Osteoblast (primary cell): ENCODE measurements at regions not wholly inside any gene's neighbourhood (a gene's known extent, or its start where the extent isn't known, plus 50 kb on each side); places are given as distances from the start of the nearest gene placed in this dataset.

Experiments used
- DNase-seq: peaks from one replicate; pipeline ENCODE4 v3.0.0; 2011; ENCODE audit warnings: low spot score, mixed read lengths; ENCODE audit not compliant: insufficient read length; ENCODE audit errors: missing footprints
- H2AFZ ChIP-seq: 2 replicates; pipeline ENCODE4 v1.6.0; 2011; ENCODE audit warnings: mild to moderate bottlenecking, low read length
- H3K27ac ChIP-seq: 2 replicates; pipeline ENCODE4 v1.5.1; 2011; ENCODE audit warnings: mild to moderate bottlenecking, low read depth, low read length, moderate library complexity
- H3K27me3 ChIP-seq: 2 replicates; pipeline ENCODE4 v1.6.0; 2012; ENCODE audit warnings: mild to moderate bottlenecking, control low read depth, inconsistent platforms, low read length, moderate library complexity; ENCODE audit not compliant: insufficient read depth
- H3K36me3 ChIP-seq: 2 replicates; pipeline ENCODE4 v1.5.1; 2011; ENCODE audit warnings: mild to moderate bottlenecking, low read length, control low read depth, moderate library complexity; ENCODE audit not compliant: insufficient read depth
- H3K4me1 ChIP-seq: 2 replicates; pipeline ENCODE4 v1.5.1; 2011; ENCODE audit warnings: mild to moderate bottlenecking, low read length, control low read depth, moderate library complexity; ENCODE audit not compliant: insufficient read depth
- H3K4me2 ChIP-seq: 2 replicates; pipeline ENCODE4 v1.6.0; 2011; ENCODE audit warnings: mild to moderate bottlenecking, low read length; ENCODE audit not compliant: insufficient read depth
- H3K4me3 ChIP-seq: fragments of 200-600 bp; sonication (generic); 3 replicates; pipeline ENCODE4 v1.5.1; 2012; ENCODE audit warnings: mild to moderate bottlenecking, low read length, inconsistent platforms; ENCODE audit not compliant: insufficient read depth
- H3K79me2 ChIP-seq: 2 replicates; pipeline ENCODE4 v1.6.0; 2012; ENCODE audit warnings: mild to moderate bottlenecking, low read length, control low read depth, inconsistent platforms; ENCODE audit not compliant: insufficient read depth
- H3K9me3 ChIP-seq: 2 replicates; pipeline ENCODE4 v1.5.1; 2011; ENCODE audit warnings: low read depth, low read length, control low read depth
- H4K20me1 ChIP-seq: 2 replicates; pipeline ENCODE4 v1.6.0; 2012; ENCODE audit warnings: mild to moderate bottlenecking, low read length, control low read depth; ENCODE audit not compliant: insufficient read depth
- CTCF ChIP-seq: IDR thresholded peaks from 2 replicates; pipeline ENCODE4 v1.5.1; 2011; ENCODE audit warnings: mild to moderate bottlenecking, low read depth, low read length, moderate library complexity; ENCODE audit errors: extremely low read depth

GRCh38 chr4:18294846-18295245 is 273.3 kb upstream of the LCORL start:
- H3K27me3 ChIP-seq, result no peaks in the 10 kb centered on the region

GRCh38 chr4:18294021-18294420 is 272.5 kb upstream of the LCORL start:
- Histone ChIP-seq H4K20me1 (no peaks in the 10 kb centered on the region), H3K9me3 (no peaks in the 10 kb centered on the region), H3K27ac (no peak overlapping the region), H2AFZ (no peak overlapping the region), H3K79me2 (no peaks in the 10 kb centered on the region), H3K4me2 (no peak overlapping the region), H3K4me1 (no peaks in the 10 kb centered on the region), H3K36me3 (no peaks in the 10 kb centered on the region), H3K4me3 (no peak overlapping the region), H3K27me3 (no peaks in the 10 kb centered on the region)
- no peak for DNase-seq
- TF ChIP-seq CTCF, result no peak

More at GRCh38 chr4:18294846-18295245, 273.3 kb upstream of the LCORL start:
- no peaks in the 10 kb centered on the region for H3K36me3 ChIP-seq
- H4K20me1 ChIP-seq, result no peaks in the 10 kb centered on the region
- H3K27ac ChIP-seq, result no peak overlapping the region
- DNase-seq, result no peak
- no peaks in the 10 kb centered on the region for H3K9me3 ChIP-seq
- no peak overlapping the region for H2AFZ ChIP-seq
- no peak for TF ChIP-seq CTCF
- no peaks in the 10 kb centered on the region for H3K4me1 ChIP-seq
- H3K79me2 ChIP-seq, result no peaks in the 10 kb centered on the region
- H3K4me2 ChIP-seq, result no peak overlapping the region
- no peak overlapping the region for H3K4me3 ChIP-seq

- Histone ChIP-seq H3K27ac (no peak overlapping the region), H3K4me3 (no peak overlapping the region), H3K4me1 (no peaks in the 10 kb centered on the region), H3K36me3 (no peaks in the 10 kb centered on the region), H3K4me2 (no peak overlapping the region), H3K9me3 (peaks cover 4% of the 10 kb centered on the region), H3K27me3 (no peaks in the 10 kb centered on the region), H3K79me2 (no peaks in the 10 kb centered on the region), H4K20me1 (no peaks in the 10 kb centered on the region), H2AFZ (no peak overlapping the region)
- DNase-seq, result no peak
- TF ChIP-seq CTCF, result no peak
Measured at GRCh38 chr4:18292411-18292810, 270.9 kb upstream of the LCORL start.

- no peaks in the 10 kb centered on the region for H3K27me3 ChIP-seq
- peak; percentile 58 for DNase-seq
- H3K4me2 ChIP-seq, result no peak overlapping the region
- H3K27ac ChIP-seq, result no peak overlapping the region
- peaks cover 4% of the 10 kb centered on the region for H3K9me3 ChIP-seq
- no peaks in the 10 kb centered on the region for H3K4me1 ChIP-seq
- no peak overlapping the region for H2AFZ ChIP-seq
- H3K79me2 ChIP-seq, result no peaks in the 10 kb centered on the region
- H3K36me3 ChIP-seq, result no peaks in the 10 kb centered on the region
- no peak for TF ChIP-seq CTCF
- no peak overlapping the region for H3K4me3 ChIP-seq
- no peaks in the 10 kb centered on the region for H4K20me1 ChIP-seq
Measured at GRCh38 chr4:18291981-18292380, 270.4 kb upstream of the LCORL start.
